Endothelial cell of umbilical vein (primary cell): ENCODE measurements at regions not wholly inside any gene's neighbourhood (a gene's known extent, or its start where the extent isn't known, plus 50 kb on each side); places are given as distances from the start of the nearest gene placed in this dataset.

Source experiments
- BruUV-seq: library from RNA; stranded (reverse); fragments of 400-500 nt; replicated peaks from 2 replicates; lab custom pipeline; 2021; lab: Mats Ljungman, UMichigan
- CTCF ChIA-PET: fragments of 300-600, 350-600 bp; sonication (Branson Sonifier 250); formaldehyde crosslinking; loops from one replicate; lab custom pipeline; 2021; ENCODE audit warnings: antibody characterized with exemption, inconsistent platforms; lab: Charles Lee
- POLR2A ChIA-PET: fragments of 300-600, 350-600 bp; sonication (Branson Sonifier 250); formaldehyde crosslinking; loops from one replicate; lab custom pipeline; 2021; ENCODE audit warnings: antibody characterized with exemption, inconsistent platforms; lab: Charles Lee
- DNase-seq: peaks from one replicate; pipeline ENCODE4 v3.0.0-alpha.2; 2011; ENCODE audit warnings: low read depth, low spot score
- FAIRE-seq: peaks from 2 replicates; lab custom pipeline; 2011; peaks lifted over from hg19 to GRCh38; lab: Jason Lieb, UNC
- H2AFZ ChIP-seq: 2 replicates; pipeline ENCODE4 v1.6.0; 2012; ENCODE audit warnings: low read depth, low read length, control low read depth, inconsistent platforms
- H3K27ac ChIP-seq: 2 replicates; pipeline ENCODE4 v1.5.1; 2011; ENCODE audit warnings: low read depth, mild to moderate bottlenecking, control low read depth, low read length, moderate library complexity; ENCODE audit not compliant: insufficient read depth
- H3K27me3 ChIP-seq, 2 experiments: 2 replicates each; pipeline versions ENCODE4 v1.6.0 to v1.6.1; 2011; ENCODE audit warnings: low read length in 2 of 2, mixed read lengths in 1 of 2; ENCODE audit not compliant: control insufficient read depth in 2 of 2, insufficient read depth in 2 of 2
- H3K36me3 ChIP-seq, 2 experiments: 2 replicates in 1 of 2; 3 replicates in 1 of 2; pipeline ENCODE4 v1.5.1; 2011; ENCODE audit warnings: low read length in 2 of 2, mild to moderate bottlenecking in 1 of 2, moderate library complexity in 1 of 2; ENCODE audit not compliant: control insufficient read depth in 2 of 2, insufficient read depth in 2 of 2; ENCODE audit errors: extremely low read depth in 1 of 2
- H3K4me1 ChIP-seq: 3 replicates; pipeline ENCODE4 v1.5.1; 2011; ENCODE audit warnings: mild to moderate bottlenecking, low read length; ENCODE audit not compliant: control insufficient read depth, insufficient read depth; ENCODE audit errors: extremely low read depth
- H3K4me2 ChIP-seq: 2 replicates; pipeline ENCODE4 v1.6.1; 2011; ENCODE audit warnings: low read length, control low read depth, mixed read lengths; ENCODE audit not compliant: insufficient read depth
- H3K4me3 ChIP-seq, 3 experiments: fragments of 200-600 bp in 1 of 3; sonication (generic), shearing (Covaris generic) in 1 of 3; replicated peaks in 1 of 3; 2 replicates each; pipeline ENCODE4 v1.5.1; 2011 to 2016; ENCODE audit warnings: control low read depth in 3 of 3, low read length in 3 of 3, mild to moderate bottlenecking in 2 of 3, inconsistent platforms in 1 of 3, low read depth in 1 of 3, moderate library complexity in 1 of 3; ENCODE audit not compliant: insufficient read depth in 1 of 3
- H3K79me2 ChIP-seq: 2 replicates; pipeline ENCODE4 v1.6.0; 2012; ENCODE audit warnings: low read length, inconsistent platforms; ENCODE audit not compliant: control insufficient read depth, insufficient read depth
- H3K9ac ChIP-seq: replicated peaks from 2 replicates; pipeline ENCODE3; 2011; ENCODE audit warnings: low read length, control low read depth; ENCODE audit not compliant: insufficient read depth; ENCODE audit errors: extremely low read depth
- H3K9me1 ChIP-seq: replicated peaks from 3 replicates; pipeline ENCODE4 v1.6.0; 2011; ENCODE audit warnings: mild to moderate bottlenecking, low read length; ENCODE audit not compliant: control insufficient read depth, insufficient read depth; ENCODE audit errors: extremely low read depth
- H3K9me3 ChIP-seq: replicated peaks from 2 replicates; pipeline ENCODE4 v1.5.1; 2012; ENCODE audit warnings: low read length, inconsistent platforms; ENCODE audit not compliant: control insufficient read depth, insufficient read depth
- H4K20me1 ChIP-seq: replicated peaks from 2 replicates; pipeline ENCODE3; 2011; ENCODE audit warnings: mild to moderate bottlenecking, low read length; ENCODE audit not compliant: control insufficient read depth, insufficient read depth; ENCODE audit errors: extremely low read depth
- CTCF ChIP-seq, 2 donors: IDR thresholded peaks; 1 replicate in 1 of 2; 2 replicates in 1 of 2; pipeline ENCODE4 v1.5.1; 2011; ENCODE audit warnings: low read length in 2 of 2, mild to moderate bottlenecking in 2 of 2, moderate library complexity in 2 of 2, control low read depth in 1 of 2, inconsistent platforms in 1 of 2, low read depth in 1 of 2; ENCODE audit not compliant: insufficient read depth in 1 of 2; ENCODE audit errors: extremely low read depth in 1 of 2
- EZH2 ChIP-seq: IDR thresholded peaks from 2 replicates; pipeline ENCODE4 v1.6.1; 2012; ENCODE audit warnings: borderline replicate concordance, low read depth, mild to moderate bottlenecking, moderate library complexity, low read length, inconsistent platforms; ENCODE audit not compliant: severe bottlenecking
- FOS ChIP-seq: IDR thresholded peaks from 2 replicates; pipeline ENCODE4 v1.6.1; 2011; ENCODE audit warnings: mild to moderate bottlenecking, low read length, moderate library complexity, borderline replicate concordance; ENCODE audit not compliant: insufficient read depth
- GATA2 ChIP-seq: IDR thresholded peaks from 2 replicates; pipeline ENCODE4 v1.7.0; 2011; ENCODE audit warnings: low read depth, mild to moderate bottlenecking, moderate library complexity, mixed read lengths, low read length; ENCODE audit not compliant: insufficient read length, insufficient read depth
- JUN ChIP-seq: IDR thresholded peaks from 2 replicates; pipeline ENCODE4 v1.6.1; 2011; ENCODE audit warnings: borderline replicate concordance, low read depth; ENCODE audit not compliant: insufficient read length, insufficient read depth
- MAX ChIP-seq: IDR thresholded peaks from 2 replicates; pipeline ENCODE4 v1.6.1; 2011; ENCODE audit not compliant: insufficient read depth, insufficient read length
- MYC ChIP-seq: IDR thresholded peaks from one replicate; pipeline ENCODE4 v1.6.1; 2011; ENCODE audit warnings: mild to moderate bottlenecking, low read depth, low read length
- POLR2A ChIP-seq: IDR thresholded peaks from 2 replicates; pipeline ENCODE4 v1.6.1; 2012; ENCODE audit warnings: low read depth, mild to moderate bottlenecking, control low read depth, low read length
- POLR2AphosphoS5 ChIP-seq: IDR thresholded peaks from 2 replicates; pipeline ENCODE4 v1.6.1; 2012; ENCODE audit warnings: low read depth, mild to moderate bottlenecking, control low read depth, low read length, moderate library complexity; ENCODE audit not compliant: insufficient read depth
- dilution Hi-C: fragments of 300-500 bp; cut with MboI; formaldehyde crosslinking; loops from one replicate; pipeline ENCODE4 v1.15.0; 2019; ENCODE audit warnings: low sequenced_read_pairs; ENCODE audit not compliant: extremely low pct_ligation_motif_present
- intact Hi-C: fragments of 100-400 bp; cut with micrococcal nuclease; formaldehyde crosslinking; loops from one replicate; pipeline ENCODE4 v1.10.0; 2022

- POLR2A ChIA-PET, result no interaction called here
- no peaks in the 10 kb centered on the region for H3K9me3 ChIP-seq
- H3K9ac ChIP-seq, result no peak overlapping the region
- peak overlapping the region; percentile 67 for H3K4me2 ChIP-seq
- H3K27ac ChIP-seq, result peak overlapping the region; percentile 17
- H2AFZ ChIP-seq, result no peak overlapping the region
- dilution Hi-C loops, result no loop called here
- H3K4me3 ChIP-seq, result no peak overlapping the region
- H3K79me2 ChIP-seq, result no peaks in the 10 kb centered on the region
- H3K9me1 ChIP-seq, result no peaks in the 10 kb centered on the region
- CTCF ChIA-PET, result interaction anchor here (0.7 to 1.8 kb wide), 3 partner anchors 15 to 44 kb away, joined by 3 to 5 read pairs (median 4); no protein-coding TSS in a partner anchor
- DNase-seq (no peak), FAIRE-seq (no peak)
- H3K27me3 ChIP-seq, result no peaks in the 10 kb centered on the region
- TF ChIP-seq CTCF (IDR thresholded peaks at IDR 0.05; ENCODE audit: extremely low read depth in 1 of 2, insufficient read depth in 1 of 2, low read depth in 1 of 2, low read length in 2 of 2) (no peak), MYC (no peak), POLR2AphosphoS5 (no peak), JUN (no peak)
- H3K36me3 ChIP-seq, result no peaks in the 10 kb centered on the region
- no TSS peak for BruUV-seq
- H4K20me1 ChIP-seq, result no peaks in the 10 kb centered on the region
- intact Hi-C loops, result loop anchor here (1.0 to 5.0 kb wide), 5 partner anchors 44 to 938 kb away; partner anchors contain the start of gene LOX
- H3K4me1 ChIP-seq, result peaks cover 19% of the 10 kb centered on the region
These were observed 674.9 kb downstream of the PRR16 start for GRCh38 chr5:121138952-121139351.

GRCh38 chr5:121144764-121145163 lies 680.7 kb downstream of the PRR16 start:
- TF ChIP-seq POLR2AphosphoS5 (no peak), GATA2 (peak; percentile 11), POLR2A (no peak), MAX (no peak), JUN (no peak), FOS (peak; percentile 34), EZH2 (no peak)

More at GRCh38 chr5:121144764-121145163, 680.7 kb downstream of the PRR16 start:
- dilution Hi-C loops (no loop called here), intact Hi-C loops (no loop called here)
- ChIA-PET POLR2A (no interaction called here), CTCF (interaction anchor here (0.8 kb wide), 1 partner anchor 150 kb away, joined by 3 read pairs; no protein-coding TSS in a partner anchor)
- FAIRE-seq (peak; percentile 87), DNase-seq (peak; percentile 68)
- Histone ChIP-seq H2AFZ (no peak overlapping the region), H3K9me3 (no peaks in the 10 kb centered on the region), H3K27ac (no peak overlapping the region), H3K9ac (no peak overlapping the region), H3K36me3 (no peaks in the 10 kb centered on the region), H3K4me3 (no peak overlapping the region), H3K9me1 (no peaks in the 10 kb centered on the region), H3K4me2 (no peak overlapping the region), H4K20me1 (no peaks in the 10 kb centered on the region), H3K27me3 (no peaks in the 10 kb centered on the region), H3K79me2 (no peaks in the 10 kb centered on the region), H3K4me1 (peaks cover 2% of the 10 kb centered on the region)
- BruUV-seq, result no TSS peak
